T-helper 2 cell (primary cell): ENCODE measurements at regions not wholly inside any gene's neighbourhood (a gene's known extent, or its start where the extent isn't known, plus 50 kb on each side); places are given as distances from the start of the nearest gene placed in this dataset.
A peak's percentile ranks its signal among the peaks of the same experiment; 100 is the strongest.
"Not testable (repeated sequence)": the region's sequence is repeated elsewhere in the genome, so short reads cannot be mapped to it uniquely, and the experiment has no call there.

Experiments used
- DNase-seq, 5 experiments: peaks; one replicate each; pipeline versions ENCODE4 v3.0.0 to v3.0.0-alpha.2; 2012 to 2022

GRCh38 chr18:49731860-49732311 lies 81.4 kb downstream of the ACAA2 start:
- no peak for DNase-seq

DNA sequence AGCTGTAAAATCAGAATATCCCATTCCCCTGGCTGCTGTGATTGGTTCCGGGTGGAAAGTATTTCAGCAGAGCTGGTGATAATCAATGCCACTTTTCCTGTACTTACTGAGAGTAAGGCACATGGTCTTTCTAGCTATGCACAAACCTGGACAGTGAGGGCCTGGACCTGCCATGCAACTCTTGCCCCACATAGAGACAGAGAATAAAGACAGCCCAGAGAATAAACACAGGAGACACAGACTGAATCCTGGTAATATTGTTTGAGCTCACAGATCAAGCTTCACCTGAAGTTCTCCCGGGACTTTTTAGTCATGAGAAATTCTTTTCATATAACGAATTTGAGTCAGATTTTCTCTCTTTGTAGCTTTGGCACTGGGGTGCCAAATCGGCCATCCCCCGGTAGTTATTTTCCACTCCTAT lies 81.9 kb downstream of the ACAA2 start:
- no peak for DNase-seq

DNA sequence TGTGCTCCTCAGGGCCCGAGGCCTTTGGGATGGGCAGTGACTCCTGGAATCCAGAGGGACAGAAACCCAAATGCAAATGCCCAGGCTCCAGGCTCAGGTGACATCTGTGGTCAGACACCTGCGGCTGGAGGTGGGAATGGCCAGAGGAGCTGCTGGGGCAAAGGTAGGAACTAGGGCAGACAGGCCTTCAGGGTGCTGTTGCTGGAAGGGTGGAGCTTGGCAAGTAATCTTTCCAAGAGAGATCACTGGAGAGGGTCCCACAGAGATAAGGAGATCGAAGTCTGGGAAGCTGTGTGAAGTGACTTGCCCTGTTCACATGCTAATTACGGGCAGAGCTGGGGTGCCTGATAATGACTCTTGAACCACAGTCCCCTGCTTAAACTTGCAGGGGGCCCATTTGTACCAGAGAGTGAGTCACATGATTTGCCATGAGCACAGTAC lies 82.4 kb downstream of the ACAA2 start:
- no peak for DNase-seq

GRCh38 chr18:49728542-49728941 lies 84.8 kb downstream of the ACAA2 start:
- DNase-seq = peak in 1 of 5 experiments; percentile 32

- no peak for DNase-seq
Measured at GRCh38 chr18:49727816-49728215, 85.5 kb downstream of the ACAA2 start.

DNA sequence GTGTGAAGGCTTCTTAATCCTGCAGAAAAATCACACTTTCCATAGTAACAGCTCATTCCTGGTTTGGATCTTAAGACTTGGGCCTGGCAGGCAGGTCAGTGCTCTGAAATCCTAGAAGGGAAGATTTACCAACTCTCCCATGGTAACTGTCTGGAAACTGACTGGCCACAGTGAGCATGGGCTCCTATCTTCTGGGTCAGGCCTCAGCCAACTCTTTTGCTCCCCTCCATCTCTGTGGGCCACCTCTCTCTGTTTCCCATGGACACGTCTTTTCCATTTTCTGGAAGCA lies 86.7 kb downstream of the ACAA2 start:
- no peak for DNase-seq

DNA sequence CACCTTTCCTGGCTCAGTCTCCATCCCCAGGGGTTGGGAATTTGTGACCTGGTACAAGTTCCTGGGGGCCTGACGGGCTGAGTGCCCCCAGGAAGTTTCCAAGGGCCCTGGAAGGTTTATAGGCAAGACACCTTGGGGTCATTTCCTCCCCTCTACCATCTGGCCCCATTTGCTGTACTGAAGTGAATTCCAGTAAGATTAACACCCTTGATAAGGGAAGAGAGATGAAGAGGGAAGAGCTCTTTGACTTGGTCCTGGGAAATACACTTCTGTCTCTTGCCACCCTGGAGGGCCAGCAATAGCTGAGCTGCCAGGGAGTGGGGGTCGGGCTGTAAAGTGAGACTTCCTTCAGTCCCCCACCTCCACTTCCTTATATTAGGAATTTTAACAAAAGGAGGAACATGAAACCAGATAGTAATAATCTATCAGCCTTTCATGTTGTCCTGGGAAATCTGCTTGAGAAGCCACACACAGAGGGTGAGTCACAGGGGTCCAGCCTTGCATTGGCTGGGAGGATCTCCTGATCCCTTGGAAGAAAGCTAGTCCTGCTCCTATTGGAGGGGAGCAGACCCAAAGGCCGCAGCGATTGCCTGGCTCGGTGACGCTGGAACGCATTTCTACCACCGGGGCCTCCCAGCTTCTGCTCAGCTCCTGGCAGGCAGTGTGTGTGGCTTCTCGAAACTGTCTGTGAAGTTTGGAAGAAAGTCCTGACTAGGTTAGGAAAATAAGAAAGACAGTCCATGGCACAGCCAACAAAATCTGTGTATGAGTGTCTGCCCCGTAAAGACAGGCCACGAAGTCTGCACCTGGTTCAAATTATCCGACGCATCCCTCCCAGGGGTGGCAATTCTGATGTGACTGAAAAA lies 87.3 kb downstream of the ACAA2 start:
- DNase-seq = no peak

- peak in 1 of 5 experiments; percentile 68 for DNase-seq
Measured at GRCh38 chr18:49723648-49724180, 89.6 kb downstream of the ACAA2 start.

- no peak for DNase-seq
Measured at GRCh38 chr18:49722477-49722876, 90.9 kb downstream of the ACAA2 start.

- DNase-seq = no peak
Measured at GRCh38 chr18:49721981-49722380, 91.4 kb downstream of the ACAA2 start.

- DNase-seq = not testable (repeated sequence)
Measured at GRCh38 chr18:49720944-49721343, 92.4 kb downstream of the ACAA2 start.

GRCh38 chr18:49717617-49718016 lies 95.7 kb downstream of the ACAA2 start:
- DNase-seq = no peak

DNA sequence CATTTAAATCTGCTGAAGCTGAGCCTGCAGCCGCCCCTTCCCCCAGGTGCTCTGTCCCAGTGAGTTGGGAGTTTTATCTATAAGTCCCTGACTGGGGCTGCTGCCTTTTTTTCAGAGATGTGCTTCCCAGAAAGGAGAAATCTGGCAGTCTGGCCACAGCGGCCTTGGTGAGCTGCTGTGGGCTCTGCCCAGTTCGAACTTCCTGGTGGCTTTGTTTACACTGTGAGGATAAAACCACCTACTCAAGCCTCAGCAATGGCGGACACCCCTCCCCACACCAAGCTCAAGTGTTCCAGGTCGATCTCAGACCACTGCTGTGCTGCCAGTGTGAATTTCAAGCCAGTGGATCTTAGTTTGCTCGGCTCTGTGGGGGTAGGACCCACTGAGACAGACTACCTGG lies 97.3 kb downstream of the ACAA2 start:
- DNase-seq = no peak

DNA sequence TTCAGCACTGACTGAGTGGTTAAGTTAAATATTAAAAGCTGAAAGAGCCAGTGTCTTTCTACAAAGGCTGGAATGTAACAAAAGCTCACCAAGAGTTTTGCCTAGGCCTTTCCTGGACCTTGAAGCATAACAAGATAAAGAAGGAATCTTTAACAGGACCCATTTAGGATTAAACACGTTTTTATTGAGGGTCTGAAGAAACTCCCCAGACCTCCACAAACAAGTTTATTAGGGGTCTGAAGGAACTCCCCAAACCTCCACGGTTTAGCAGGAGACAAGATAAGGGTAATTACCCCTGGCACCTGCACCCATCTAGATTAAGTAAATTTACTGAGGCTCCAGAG lies 104.0 kb downstream of the ACAA2 start:
- DNase-seq = no peak

DNA sequence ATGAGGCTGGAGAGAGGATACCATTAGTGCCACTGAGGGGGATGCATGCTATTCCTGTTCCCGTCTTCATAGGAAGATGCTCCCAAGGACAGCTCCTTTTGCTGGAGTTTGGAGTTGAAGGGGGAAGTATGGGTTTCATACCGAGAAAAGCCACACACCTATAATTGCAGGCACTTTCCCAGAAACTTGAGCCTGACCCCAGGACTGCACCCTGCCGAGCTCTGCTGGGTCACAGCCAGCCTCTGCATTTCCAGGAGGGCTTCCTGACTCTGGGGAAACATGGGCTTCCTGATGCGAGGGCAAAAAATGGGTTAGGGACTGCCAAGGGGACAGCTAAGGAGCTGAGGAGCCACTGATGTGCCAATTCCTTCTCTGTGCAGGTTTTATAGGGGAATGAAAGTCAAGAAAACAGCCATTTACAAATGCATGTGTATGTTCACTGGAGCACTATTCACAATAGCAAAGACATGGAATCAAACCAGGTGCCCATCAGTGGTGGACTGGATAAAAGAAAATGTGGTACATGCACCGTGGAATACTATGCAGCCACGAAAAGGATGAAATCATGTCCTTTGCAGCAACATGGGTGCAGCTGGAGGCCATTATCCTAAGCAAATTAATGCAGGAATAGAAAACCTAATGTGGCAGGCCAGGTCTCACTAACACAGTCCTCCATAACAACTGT lies 104.5 kb downstream of the ACAA2 start:
- DNase-seq = no peak

- no peak for DNase-seq
Measured at GRCh38 chr18:49707599-49707998, 105.7 kb downstream of the ACAA2 start.

DNA sequence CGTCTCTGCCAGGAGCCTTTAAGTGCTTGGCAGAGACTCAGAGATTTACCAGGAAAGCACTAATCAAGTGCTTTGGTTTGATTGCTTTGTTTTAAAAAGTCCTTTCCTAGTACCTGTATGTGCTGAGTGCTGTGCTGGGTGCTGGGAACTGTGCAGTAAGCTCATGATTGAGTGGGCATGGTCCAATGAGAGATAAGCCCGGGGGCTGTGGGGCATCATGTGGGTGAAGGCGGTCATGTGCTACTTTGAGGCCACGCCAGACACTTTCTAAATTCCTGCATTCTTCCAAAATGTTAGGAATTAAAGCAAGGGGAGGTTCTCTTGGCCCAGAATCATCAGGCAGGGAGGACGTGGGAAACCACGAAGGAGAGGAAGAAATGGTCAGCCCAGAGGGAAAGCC lies 109.0 kb downstream of the ACAA2 start:
- DNase-seq = no peak

DNA sequence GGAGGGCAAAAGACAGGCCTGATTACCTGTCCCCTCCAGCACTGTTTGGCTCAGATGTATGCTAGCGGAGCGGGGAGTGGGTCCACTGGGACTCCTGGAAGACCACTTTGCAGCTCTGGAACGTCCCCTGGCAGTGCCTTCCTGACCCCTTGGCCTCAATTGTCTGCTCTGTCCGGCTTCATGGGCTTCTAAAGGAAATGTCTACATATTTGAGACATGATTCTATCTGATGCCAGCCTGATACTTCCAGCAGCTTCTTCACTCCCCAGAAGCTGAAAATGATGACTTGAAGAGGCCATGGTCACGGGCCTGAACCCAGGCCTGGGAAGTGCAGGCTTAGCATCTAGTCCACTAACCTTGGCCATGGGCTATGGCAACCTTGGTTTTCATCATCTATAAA lies 112.1 kb downstream of the ACAA2 start:
- DNase-seq = no peak

DNA sequence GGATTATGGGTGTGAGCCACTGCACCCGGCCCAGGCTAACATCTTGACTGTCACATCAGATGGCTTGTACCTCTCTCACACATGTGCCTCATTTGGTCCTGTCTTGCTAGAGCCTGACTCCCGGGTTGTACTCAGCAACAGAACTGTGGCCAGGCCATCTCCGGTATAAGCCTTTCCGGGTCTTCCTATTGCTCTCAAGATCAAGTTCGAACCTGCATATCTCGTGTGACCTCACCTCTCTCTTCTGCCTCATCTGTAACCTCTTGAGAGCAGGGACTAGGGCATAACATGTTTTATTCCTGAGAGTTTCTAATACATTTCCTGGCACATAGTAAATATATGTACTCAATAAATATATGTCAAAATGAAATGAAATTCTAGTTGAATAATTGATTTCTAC lies 114.0 kb downstream of the ACAA2 start:
- DNase-seq = no peak

- no peak for DNase-seq
Measured at GRCh38 chr18:49698525-49699025, 114.8 kb downstream of the ACAA2 start.

DNA sequence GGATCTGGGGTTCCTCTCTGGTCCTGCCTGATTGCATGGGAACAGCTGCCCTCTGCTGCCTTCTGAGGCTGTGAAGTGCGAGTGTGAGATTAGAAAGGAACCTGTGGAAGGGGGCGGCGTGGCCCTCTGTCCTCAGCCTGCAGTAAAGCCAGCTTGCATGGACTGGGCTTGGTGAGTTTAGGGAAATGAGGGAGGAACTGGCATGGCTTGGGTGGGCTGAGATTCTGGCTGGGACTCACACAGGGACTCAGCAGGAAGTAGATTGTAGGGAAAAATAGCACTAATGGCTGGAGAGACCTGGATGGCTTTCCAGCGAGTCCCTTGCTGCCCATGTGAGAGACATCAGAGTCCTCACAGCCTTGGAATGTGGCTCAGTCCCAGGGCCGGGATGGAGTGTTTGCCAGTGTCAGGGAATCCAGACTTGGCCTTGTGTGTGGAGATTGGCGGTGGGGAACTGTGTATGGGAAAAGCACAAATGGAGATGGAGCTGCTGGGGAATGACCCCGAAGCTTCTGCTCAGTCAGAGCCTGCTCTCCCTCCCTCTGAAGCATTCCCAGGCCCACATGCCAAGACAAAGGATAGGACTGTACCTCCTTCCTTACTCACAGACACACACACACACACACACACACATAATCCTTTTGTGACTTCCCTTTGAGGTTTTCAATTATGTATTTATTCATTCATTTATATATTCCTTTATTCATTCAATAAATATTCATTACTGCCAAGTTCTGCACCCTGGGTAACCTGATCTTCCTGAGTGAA lies 115.4 kb downstream of the ACAA2 start:
- DNase-seq = no peak

GRCh38 chr18:49697049-49697448 lies 116.3 kb downstream of the ACAA2 start:
- DNase-seq = no peak

DNA sequence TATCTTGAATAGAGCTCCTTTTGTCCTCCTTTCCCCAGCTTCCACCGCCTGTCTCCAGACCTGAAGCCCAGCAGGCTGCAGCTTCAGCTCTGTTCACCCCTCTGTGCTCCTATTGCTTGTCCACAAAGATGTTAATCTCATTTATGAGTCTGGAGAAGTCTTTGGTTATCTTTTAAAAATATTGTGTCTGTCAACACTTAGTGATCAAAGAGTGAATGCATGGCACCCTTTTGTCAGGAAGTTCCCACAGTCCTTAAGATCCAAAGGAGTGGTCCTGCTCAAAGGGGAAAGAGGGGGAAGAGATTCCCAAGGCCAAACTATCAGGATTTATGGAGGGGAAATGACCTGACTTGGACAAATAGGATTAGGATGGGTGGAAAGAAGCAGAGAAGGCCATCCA lies 118.9 kb downstream of the ACAA2 start:
- no peak for DNase-seq
